Mucosa of descending colon (tissue), 3 donors: ENCODE measurements at regions not wholly inside any gene's neighbourhood (a gene's known extent, or its start where the extent isn't known, plus 50 kb on each side); places are given as distances from the start of the nearest gene placed in this dataset.

Experiments used
- ATAC-seq: fragments of 200-7000 bp; cut with Tn5 transposase; one replicate; pipeline ENCODE4 v1.9.1; 2020; ENCODE audit warnings: mild to moderate bottlenecking, moderate library complexity
- DNase-seq, 3 donors: peaks; one replicate each; pipeline ENCODE4 v3.0.0-alpha.2; 2020
- H3K36me3 ChIP-seq: fragments of 200-600 bp; one replicate; pipeline ENCODE4 v1.8.0; 2021; ENCODE audit warnings: low read depth, mild to moderate bottlenecking
- H3K4me1 ChIP-seq: fragments of 200-600 bp; one replicate; pipeline ENCODE4 v1.8.0; 2021; ENCODE audit warnings: low read depth, mild to moderate bottlenecking
- H3K4me3 ChIP-seq: fragments of 200-600 bp; one replicate; pipeline ENCODE4 v1.8.0; 2021; ENCODE audit warnings: mild to moderate bottlenecking
- H3K9me3 ChIP-seq: fragments of 200-600 bp; one replicate; pipeline ENCODE4 v1.8.0; 2021; ENCODE audit warnings: mild to moderate bottlenecking
- CTCF ChIP-seq: fragments of 200-600 bp; IDR thresholded peaks from one replicate; pipeline ENCODE4 v1.8.0; 2022; ENCODE audit warnings: antibody characterized with exemption, mild to moderate bottlenecking
- intact Hi-C, 2 donors: fragments of 100-400 bp; cut with DNase I in 1 of 2; cut with micrococcal nuclease in 1 of 2; formaldehyde crosslinking; loops; one replicate each; pipeline versions ENCODE4 v1.11.0 to v1.11.1; 2022; cut with DNase I, micrococcal nuclease
- donor health status: DM: no; HTN: no; CAD: no; lungs with moderate emphysema.
- donor health status: DM: no; HTN: no; CAD: no.
- donor health status: DM: no; HTN: yes; CAD: no.

DNA sequence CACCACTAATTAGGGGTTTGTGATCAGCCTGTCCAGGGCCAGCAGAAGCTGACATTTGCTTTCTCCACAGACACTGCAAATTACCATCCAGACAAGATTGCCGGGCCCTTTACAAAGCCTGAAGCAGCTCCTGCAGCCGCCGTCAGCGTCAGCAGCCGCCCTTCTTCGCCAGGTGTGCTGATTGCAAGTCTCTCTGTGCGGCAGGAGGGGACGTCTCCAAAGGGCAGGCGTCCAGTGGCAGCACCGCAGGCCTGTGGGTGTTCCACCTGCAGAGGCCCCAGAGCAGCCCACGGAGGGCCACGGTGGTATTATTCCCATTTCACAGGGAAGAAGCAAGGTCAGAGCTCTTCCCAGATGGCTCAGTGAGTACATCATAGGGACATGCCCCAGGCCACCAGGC, 108.0 kb upstream of the PPP1R26 start:
- no peak for ATAC-seq

GRCh38 chr9:135372036-135372435, 107.5 kb upstream of the PPP1R26 start:
- Histone ChIP-seq H3K36me3 (no peaks in the 10 kb centered on the region), H3K9me3 (no peaks in the 10 kb centered on the region), H3K4me3 (no peak overlapping the region), H3K4me1 (no peaks in the 10 kb centered on the region)
- intact Hi-C loops = no loop called here
- TF ChIP-seq CTCF = no peak
- no peak for ATAC-seq
- no peak for DNase-seq

More for the DNA sequence above, 108.0 kb upstream of the PPP1R26 start:
- no peak for TF ChIP-seq CTCF
- intact Hi-C loops = no loop called here
- no peaks in the 10 kb centered on the region for H3K36me3 ChIP-seq
- no peaks in the 10 kb centered on the region for H3K4me1 ChIP-seq
- no peaks in the 10 kb centered on the region for H3K9me3 ChIP-seq
- H3K4me3 ChIP-seq = no peak overlapping the region
- DNase-seq = no peak

GRCh38 chr9:135372501-135373008, 107.0 kb upstream of the PPP1R26 start:
- Histone ChIP-seq H3K36me3 (no peaks in the 10 kb centered on the region), H3K9me3 (no peaks in the 10 kb centered on the region), H3K4me1 (no peaks in the 10 kb centered on the region), H3K4me3 (no peak overlapping the region)
- DNase-seq (no peak), ATAC-seq (no peak)
- intact Hi-C loops = no loop called here
- TF ChIP-seq CTCF = no peak

DNA sequence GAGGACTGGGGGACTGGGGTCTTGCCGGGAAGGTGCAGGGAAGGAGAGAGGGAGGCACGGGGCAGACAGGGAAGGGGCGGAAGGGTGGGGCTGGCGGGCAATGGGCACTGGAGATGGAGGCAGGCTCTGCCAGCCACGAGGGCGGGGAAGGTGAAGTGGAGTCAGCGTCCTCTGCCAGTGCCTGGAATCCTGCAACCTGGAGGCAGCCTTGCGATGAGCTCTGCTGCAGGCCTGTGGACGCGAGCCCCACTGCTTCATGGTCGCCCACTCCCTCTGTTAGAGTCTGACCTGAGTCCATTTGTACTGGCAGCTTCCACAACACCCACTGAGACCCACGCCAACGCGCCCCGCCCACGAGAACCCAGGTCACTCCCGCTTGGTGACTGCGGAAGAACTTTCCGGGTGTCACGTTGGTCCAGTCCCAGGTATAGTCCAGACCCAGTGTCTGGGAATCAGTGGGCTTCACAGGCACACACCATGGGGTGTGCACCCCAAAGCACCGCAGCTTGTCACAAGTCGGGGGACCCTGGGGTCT, 106.4 kb upstream of the PPP1R26 start:
- DNase-seq (no peak), ATAC-seq (no peak)
- intact Hi-C loops = no loop called here
- Histone ChIP-seq H3K4me3 (no peak overlapping the region), H3K36me3 (no peaks in the 10 kb centered on the region), H3K4me1 (no peaks in the 10 kb centered on the region), H3K9me3 (no peaks in the 10 kb centered on the region)
- no peak for TF ChIP-seq CTCF

- no peak for TF ChIP-seq CTCF
- Histone ChIP-seq H3K36me3 (no peaks in the 10 kb centered on the region), H3K9me3 (no peaks in the 10 kb centered on the region), H3K4me1 (no peaks in the 10 kb centered on the region), H3K4me3 (no peak overlapping the region)
- ATAC-seq = no peak
- DNase-seq = no peak
- intact Hi-C loops = no loop called here
Observed at GRCh38 chr9:135373820-135374219, 105.8 kb upstream of the PPP1R26 start.

GRCh38 chr9:135374591-135374990, 105.0 kb upstream of the PPP1R26 start:
- no peaks in the 10 kb centered on the region for H3K4me1 ChIP-seq
- DNase-seq = no peak
- intact Hi-C loops = no loop called here
- no peak for TF ChIP-seq CTCF
- ATAC-seq = no peak
- H3K4me3 ChIP-seq = no peak overlapping the region
- H3K36me3 ChIP-seq = no peaks in the 10 kb centered on the region
- no peaks in the 10 kb centered on the region for H3K9me3 ChIP-seq
